ENCODE measurements at regions not wholly inside any gene's neighbourhood (a gene's known extent, or its start where the extent isn't known, plus 50 kb on each side); places are given as distances from the start of the nearest gene placed in this dataset.

- no peaks in the 10 kb centered on the region for H3K27me3 Mint-ChIP-seq (ENCODE audit: unreplicated experiment)
- H3K36me3 Mint-ChIP-seq (ENCODE audit: unreplicated experiment) = no peaks in the 10 kb centered on the region
- H3K9me3 Mint-ChIP-seq (ENCODE audit: unreplicated experiment) = no peaks in the 10 kb centered on the region
- no peak overlapping the region for H3K27ac Mint-ChIP-seq (ENCODE audit: unreplicated experiment)
- H3K4me1 Mint-ChIP-seq (ENCODE audit: low read depth, unreplicated experiment) = no peaks in the 10 kb centered on the region
- TF ChIP-seq, protein P1, sequence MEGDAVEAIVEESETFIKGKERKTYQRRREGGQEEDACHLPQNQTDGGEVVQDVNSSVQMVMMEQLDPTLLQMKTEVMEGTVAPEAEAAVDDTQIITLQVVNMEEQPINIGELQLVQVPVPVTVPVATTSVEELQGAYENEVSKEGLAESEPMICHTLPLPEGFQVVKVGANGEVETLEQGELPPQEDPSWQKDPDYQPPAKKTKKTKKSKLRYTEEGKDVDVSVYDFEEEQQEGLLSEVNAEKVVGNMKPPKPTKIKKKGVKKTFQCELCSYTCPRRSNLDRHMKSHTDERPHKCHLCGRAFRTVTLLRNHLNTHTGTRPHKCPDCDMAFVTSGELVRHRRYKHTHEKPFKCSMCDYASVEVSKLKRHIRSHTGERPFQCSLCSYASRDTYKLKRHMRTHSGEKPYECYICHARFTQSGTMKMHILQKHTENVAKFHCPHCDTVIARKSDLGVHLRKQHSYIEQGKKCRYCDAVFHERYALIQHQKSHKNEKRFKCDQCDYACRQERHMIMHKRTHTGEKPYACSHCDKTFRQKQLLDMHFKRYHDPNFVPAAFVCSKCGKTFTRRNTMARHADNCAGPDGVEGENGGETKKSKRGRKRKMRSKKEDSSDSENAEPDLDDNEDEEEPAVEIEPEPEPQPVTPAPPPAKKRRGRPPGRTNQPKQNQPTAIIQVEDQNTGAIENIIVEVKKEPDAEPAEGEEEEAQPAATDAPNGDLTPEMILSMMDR (IDR thresholded peaks at IDR 0.05; ENCODE audit: partially characterized antibody, unreplicated experiment) = no peak
- no peak for DNase-seq
- no peak overlapping the region for H3K4me3 Mint-ChIP-seq (ENCODE audit: unreplicated experiment)
These were observed 425.2 kb downstream of the HACE1 start for GRCh38 chr6:104434519-104434918.

- H3K4me3 Mint-ChIP-seq (ENCODE audit: unreplicated experiment) = no peak overlapping the region
- no peaks in the 10 kb centered on the region for H3K9me3 Mint-ChIP-seq (ENCODE audit: unreplicated experiment)
- DNase-seq = no peak
- H3K27ac Mint-ChIP-seq (ENCODE audit: unreplicated experiment) = no peak overlapping the region
- TF ChIP-seq, protein P1 (IDR thresholded peaks at IDR 0.05; ENCODE audit: partially characterized antibody, unreplicated experiment) = no peak
- H3K4me1 Mint-ChIP-seq (ENCODE audit: low read depth, unreplicated experiment) = no peaks in the 10 kb centered on the region
- H3K27me3 Mint-ChIP-seq (ENCODE audit: unreplicated experiment) = no peaks in the 10 kb centered on the region
- no peaks in the 10 kb centered on the region for H3K36me3 Mint-ChIP-seq (ENCODE audit: unreplicated experiment)
These were observed 428.6 kb downstream of the HACE1 start for GRCh38 chr6:104431096-104431495.

GRCh38 chr6:104428184-104428583 lies 431.5 kb downstream of the HACE1 start:
- Mint-ChIP-seq H3K27me3 (ENCODE audit: unreplicated experiment) (no peaks in the 10 kb centered on the region), H3K27ac (ENCODE audit: unreplicated experiment) (no peak overlapping the region), H3K9me3 (ENCODE audit: unreplicated experiment) (no peaks in the 10 kb centered on the region), H3K4me3 (ENCODE audit: unreplicated experiment) (no peak overlapping the region), H3K4me1 (ENCODE audit: low read depth, unreplicated experiment) (no peaks in the 10 kb centered on the region), H3K36me3 (ENCODE audit: unreplicated experiment) (no peaks in the 10 kb centered on the region)
- DNase-seq = no peak
- TF ChIP-seq, protein P1 (IDR thresholded peaks at IDR 0.05; ENCODE audit: partially characterized antibody, unreplicated experiment) = no peak

DNA sequence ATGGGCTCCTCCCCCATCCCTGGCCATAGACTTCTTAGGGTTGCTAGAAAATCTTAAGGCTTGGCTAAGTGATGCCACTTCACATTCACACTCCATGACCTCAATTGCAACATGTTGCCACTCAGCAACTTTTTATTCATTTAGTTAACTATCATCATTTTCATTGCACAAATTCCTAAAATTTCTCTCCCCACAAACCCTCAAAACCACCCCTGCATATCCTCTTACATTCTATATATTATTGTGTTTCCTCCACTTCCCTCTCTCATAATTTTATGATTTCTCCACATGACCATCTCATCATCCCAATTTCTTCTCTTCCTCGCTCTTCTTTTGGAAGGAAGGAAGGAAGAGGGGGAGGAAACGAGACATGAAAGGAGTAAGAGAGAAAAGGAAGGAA lies 436.0 kb downstream of the HACE1 start:
- H3K9me3 Mint-ChIP-seq (ENCODE audit: unreplicated experiment) = no peaks in the 10 kb centered on the region
- no peak for DNase-seq

DNA sequence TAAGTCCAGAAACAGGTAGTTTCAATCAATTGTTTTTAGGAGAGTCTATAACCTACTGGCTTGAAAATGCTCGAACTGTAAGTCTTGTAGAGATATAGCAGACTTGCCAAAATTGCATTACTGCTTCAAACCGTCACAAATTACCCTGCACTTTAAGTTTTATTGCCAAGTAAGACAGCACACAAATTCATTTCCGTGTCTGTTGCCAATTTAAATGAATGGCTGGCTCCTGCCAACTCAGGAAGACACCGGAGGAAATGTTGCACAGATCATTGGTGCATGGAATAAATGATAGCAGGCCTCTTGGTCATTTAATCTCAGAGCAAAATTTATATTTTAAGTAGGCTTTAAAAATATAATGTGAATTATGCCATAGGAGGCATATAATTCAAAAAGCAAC lies 438.1 kb downstream of the HACE1 start:
- DNase-seq = no peak
- Mint-ChIP-seq H3K27me3 (ENCODE audit: unreplicated experiment) (no peaks in the 10 kb centered on the region), H3K4me3 (ENCODE audit: unreplicated experiment) (no peak overlapping the region), H3K9me3 (ENCODE audit: unreplicated experiment) (no peaks in the 10 kb centered on the region), H3K36me3 (ENCODE audit: unreplicated experiment) (no peaks in the 10 kb centered on the region), H3K4me1 (ENCODE audit: low read depth, unreplicated experiment) (no peaks in the 10 kb centered on the region), H3K27ac (ENCODE audit: unreplicated experiment) (no peak overlapping the region)
- TF ChIP-seq, protein P1 (IDR thresholded peaks at IDR 0.05; ENCODE audit: partially characterized antibody, unreplicated experiment) = no peak

More for the DNA sequence above, 436.0 kb downstream of the HACE1 start:
- no peaks in the 10 kb centered on the region for H3K36me3 Mint-ChIP-seq (ENCODE audit: unreplicated experiment)
- no peak overlapping the region for H3K4me3 Mint-ChIP-seq (ENCODE audit: unreplicated experiment)
- no peaks in the 10 kb centered on the region for H3K4me1 Mint-ChIP-seq (ENCODE audit: low read depth, unreplicated experiment)
- TF ChIP-seq, protein P1 (IDR thresholded peaks at IDR 0.05; ENCODE audit: partially characterized antibody, unreplicated experiment) = no peak
- H3K27me3 Mint-ChIP-seq (ENCODE audit: unreplicated experiment) = no peaks in the 10 kb centered on the region
- H3K27ac Mint-ChIP-seq (ENCODE audit: unreplicated experiment) = no peak overlapping the region

Measured in glutamatergic neuron (in vitro differentiated cells).